Keratinocyte (primary cell): ENCODE measurements at regions not wholly inside any gene's neighbourhood (a gene's known extent, or its start where the extent isn't known, plus 50 kb on each side); places are given as distances from the start of the nearest gene placed in this dataset.

Experiments used
- DNase-seq: peaks from one replicate; pipeline ENCODE4 v3.0.0-alpha.2; 2011; ENCODE audit warnings: low read depth, missing footprints, low spot score
- FAIRE-seq: peaks from 2 replicates; lab custom pipeline; 2011; peaks lifted over from hg19 to GRCh38; lab: Jason Lieb, UNC
- H2AFZ ChIP-seq: 2 replicates; pipeline ENCODE4 v1.6.0; 2012; ENCODE audit warnings: low read length, control low read depth, inconsistent platforms; ENCODE audit not compliant: control insufficient read depth
- H3K27ac ChIP-seq: 2 replicates; pipeline ENCODE4 v1.5.1; 2011; ENCODE audit warnings: low read length; ENCODE audit not compliant: control insufficient read depth, insufficient read depth
- H3K27me3 ChIP-seq: 3 replicates; pipeline ENCODE4 v1.6.0; 2011; ENCODE audit warnings: low read length; ENCODE audit not compliant: control insufficient read depth, insufficient read depth; ENCODE audit errors: extremely low read depth
- H3K36me3 ChIP-seq, 2 experiments: 2 replicates in 1 of 2; 3 replicates in 1 of 2; pipeline ENCODE4 v1.5.1; 2011; ENCODE audit warnings: low read length in 2 of 2, mild to moderate bottlenecking in 1 of 2; ENCODE audit not compliant: control insufficient read depth in 2 of 2, insufficient read depth in 2 of 2; ENCODE audit errors: extremely low read depth in 1 of 2
- H3K4me1 ChIP-seq: 3 replicates; pipeline ENCODE4 v1.5.1; 2011; ENCODE audit warnings: low read length; ENCODE audit not compliant: control insufficient read depth, insufficient read depth; ENCODE audit errors: extremely low read depth
- H3K4me2 ChIP-seq: 3 replicates; pipeline ENCODE4 v1.6.0; 2011; ENCODE audit warnings: low read depth, low read length; ENCODE audit not compliant: control insufficient read depth, insufficient read depth; ENCODE audit errors: extremely low read depth
- H3K4me3 ChIP-seq, 3 experiments: fragments of 200-600 bp in 1 of 3; sonication (generic) in 1 of 3; 2 replicates in 2 of 3; 3 replicates in 1 of 3; pipeline ENCODE4 v1.5.1; 2011 to 2016; ENCODE audit warnings: low read length in 3 of 3, mild to moderate bottlenecking in 3 of 3, control low read depth in 2 of 3, inconsistent platforms in 1 of 3, low read depth in 1 of 3, mixed read lengths in 1 of 3, mixed run types in 1 of 3, moderate library complexity in 1 of 3; ENCODE audit not compliant: control insufficient read depth in 2 of 3, insufficient read depth in 2 of 3; ENCODE audit errors: extremely low read depth in 1 of 3
- H3K79me2 ChIP-seq: 2 replicates; pipeline ENCODE4 v1.6.0; 2012; ENCODE audit warnings: low read length; ENCODE audit not compliant: control insufficient read depth, insufficient read depth
- H3K9ac ChIP-seq: 3 replicates; pipeline ENCODE4 v1.6.0; 2011; ENCODE audit warnings: low read length; ENCODE audit not compliant: control insufficient read depth, insufficient read depth; ENCODE audit errors: extremely low read depth
- H3K9me1 ChIP-seq: 3 replicates; pipeline ENCODE4 v1.6.0; 2011; ENCODE audit warnings: low read length; ENCODE audit not compliant: control insufficient read depth, insufficient read depth; ENCODE audit errors: extremely low read depth
- H3K9me3 ChIP-seq: 2 replicates; pipeline ENCODE4 v1.5.1; 2012; ENCODE audit warnings: low read depth, low read length; ENCODE audit not compliant: control insufficient read depth
- H4K20me1 ChIP-seq: 3 replicates; pipeline ENCODE4 v1.6.0; 2011; ENCODE audit warnings: low read length; ENCODE audit not compliant: control insufficient read depth, insufficient read depth; ENCODE audit errors: extremely low read depth
- EZH2 ChIP-seq: IDR thresholded peaks from one replicate; pipeline ENCODE4 v1.6.1; 2012; ENCODE audit warnings: inconsistent platforms, mild to moderate bottlenecking, low read length, moderate library complexity
- dilution Hi-C: fragments of 300-500 bp; cut with MboI; formaldehyde crosslinking; loops from one replicate; pipeline ENCODE4 v1.7.0; 2020; ENCODE audit warnings: low sequenced_read_pairs; ENCODE audit not compliant: extremely low pct_ligation_motif_present
- TF ChIP-seq, protein P1 (sequence below), 3 experiments: IDR thresholded peaks in 1 of 3; conservative IDR thresholded peaks in 1 of 3; optimal IDR thresholded peaks in 1 of 3; 2 replicates in 2 of 3; 3 replicates in 1 of 3; pipeline versions ENCODE3 to v1.5.1; 2011; ENCODE audit warnings: low read length in 3 of 3, mild to moderate bottlenecking in 3 of 3, moderate library complexity in 2 of 3, control low read depth in 1 of 3, inconsistent platforms in 1 of 3; ENCODE audit not compliant: insufficient read depth in 2 of 3; ENCODE audit errors: extremely low read depth in 1 of 3

- Histone ChIP-seq H3K9ac (no peak overlapping the region), H3K27me3 (no peaks in the 10 kb centered on the region)
- FAIRE-seq: no peak
Measured at GRCh38 chr18:52007105-52007504, 332.9 kb upstream of the DCC start.

GRCh38 chr18:52008330-52008729 lies 331.7 kb upstream of the DCC start:
- DNase-seq: no peak
- H3K27ac ChIP-seq: no peak overlapping the region
- H3K9ac ChIP-seq: no peak overlapping the region
- H3K4me2 ChIP-seq: no peak overlapping the region
- H3K4me3 ChIP-seq: no peak overlapping the region
- H4K20me1 ChIP-seq: no peaks in the 10 kb centered on the region
- no peaks in the 10 kb centered on the region for H3K79me2 ChIP-seq
- no peaks in the 10 kb centered on the region for H3K36me3 ChIP-seq
- H3K9me1 ChIP-seq: no peaks in the 10 kb centered on the region
- TF ChIP-seq, protein P1, sequence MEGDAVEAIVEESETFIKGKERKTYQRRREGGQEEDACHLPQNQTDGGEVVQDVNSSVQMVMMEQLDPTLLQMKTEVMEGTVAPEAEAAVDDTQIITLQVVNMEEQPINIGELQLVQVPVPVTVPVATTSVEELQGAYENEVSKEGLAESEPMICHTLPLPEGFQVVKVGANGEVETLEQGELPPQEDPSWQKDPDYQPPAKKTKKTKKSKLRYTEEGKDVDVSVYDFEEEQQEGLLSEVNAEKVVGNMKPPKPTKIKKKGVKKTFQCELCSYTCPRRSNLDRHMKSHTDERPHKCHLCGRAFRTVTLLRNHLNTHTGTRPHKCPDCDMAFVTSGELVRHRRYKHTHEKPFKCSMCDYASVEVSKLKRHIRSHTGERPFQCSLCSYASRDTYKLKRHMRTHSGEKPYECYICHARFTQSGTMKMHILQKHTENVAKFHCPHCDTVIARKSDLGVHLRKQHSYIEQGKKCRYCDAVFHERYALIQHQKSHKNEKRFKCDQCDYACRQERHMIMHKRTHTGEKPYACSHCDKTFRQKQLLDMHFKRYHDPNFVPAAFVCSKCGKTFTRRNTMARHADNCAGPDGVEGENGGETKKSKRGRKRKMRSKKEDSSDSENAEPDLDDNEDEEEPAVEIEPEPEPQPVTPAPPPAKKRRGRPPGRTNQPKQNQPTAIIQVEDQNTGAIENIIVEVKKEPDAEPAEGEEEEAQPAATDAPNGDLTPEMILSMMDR (optimal IDR thresholded peaks at IDR 0.05 in 1 of 3, IDR thresholded peaks at IDR 0.05 in 1 of 3, conservative IDR thresholded peaks at IDR 0.05 in 1 of 3; ENCODE audit: extremely low read depth in 1 of 3, insufficient read depth in 2 of 3, low read length in 3 of 3): no peak
- no peak for TF ChIP-seq EZH2
- no peak overlapping the region for H2AFZ ChIP-seq
- dilution Hi-C loops: no loop called here
- H3K9me3 ChIP-seq: no peaks in the 10 kb centered on the region
- H3K4me1 ChIP-seq: no peaks in the 10 kb centered on the region
- no peaks in the 10 kb centered on the region for H3K27me3 ChIP-seq
- FAIRE-seq: no peak

More at GRCh38 chr18:52007105-52007504, 332.9 kb upstream of the DCC start:
- Histone ChIP-seq H4K20me1 (no peaks in the 10 kb centered on the region), H3K4me2 (no peak overlapping the region), H3K36me3 (no peaks in the 10 kb centered on the region), H3K9me1 (no peaks in the 10 kb centered on the region), H3K4me3 (no peak overlapping the region), H3K4me1 (no peaks in the 10 kb centered on the region), H3K79me2 (no peaks in the 10 kb centered on the region), H3K9me3 (no peaks in the 10 kb centered on the region), H3K27ac (no peak overlapping the region), H2AFZ (no peak overlapping the region)
- dilution Hi-C loops: no loop called here
- TF ChIP-seq EZH2: no peak
- TF ChIP-seq, protein P1 (optimal IDR thresholded peaks at IDR 0.05 in 1 of 3, IDR thresholded peaks at IDR 0.05 in 1 of 3, conservative IDR thresholded peaks at IDR 0.05 in 1 of 3; ENCODE audit: extremely low read depth in 1 of 3, insufficient read depth in 2 of 3, low read length in 3 of 3): peak in 1 of 3 experiments; percentile 13
- no peak for DNase-seq
